Kidney glomerular epithelial cell (primary cell): ENCODE measurements at regions not wholly inside any gene's neighbourhood (a gene's known extent, or its start where the extent isn't known, plus 50 kb on each side); places are given as distances from the start of the nearest gene placed in this dataset.
A peak's percentile ranks its signal among the peaks of the same experiment; 100 is the strongest.
"Not testable (repeated sequence)": the region's sequence is repeated elsewhere in the genome, so short reads cannot be mapped to it uniquely, and the experiment has no call there.

Experiments
- DNase-seq: peaks from one replicate; lab custom pipeline; 2025; lab: John Stamatoyannopoulos, UW

DNA sequence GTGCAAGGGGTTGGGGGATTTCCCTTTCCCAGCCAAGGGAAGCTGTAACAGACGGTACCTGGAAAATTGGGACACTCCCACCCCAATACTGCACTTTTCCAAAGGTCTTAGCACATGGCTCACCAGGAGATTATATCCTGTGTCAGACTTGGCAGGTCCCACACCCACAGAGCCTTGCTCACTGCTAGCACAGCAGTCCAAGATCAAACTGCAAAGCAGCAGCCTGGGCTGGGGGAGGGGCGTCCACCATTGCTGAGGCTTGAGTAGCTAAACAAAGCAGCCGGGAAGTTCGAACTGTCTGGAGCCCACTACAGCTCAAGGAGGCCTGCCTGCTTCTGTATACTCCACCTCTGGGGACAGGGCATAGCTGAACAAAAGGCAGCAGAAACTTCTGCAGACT is 604.2 kb upstream of the SEMA3D start:
- not testable (repeated sequence) for DNase-seq

DNA sequence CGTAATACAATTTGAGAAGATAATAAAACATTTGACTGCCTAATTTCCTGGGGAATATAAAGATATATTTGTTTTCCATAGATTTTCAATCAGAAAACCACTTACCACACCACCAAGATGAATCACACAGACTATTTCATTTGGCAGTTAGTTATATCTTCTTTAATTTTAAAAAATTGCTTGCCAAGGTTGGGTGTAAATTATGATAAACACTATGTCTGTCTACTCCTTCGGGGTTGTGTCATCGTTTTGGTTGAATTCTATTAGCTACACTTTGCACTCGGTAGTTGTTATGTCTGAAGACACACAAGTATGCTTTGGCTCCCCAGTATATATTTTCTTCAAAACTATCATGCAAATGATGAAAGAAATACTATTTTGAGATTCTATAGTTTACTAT is 594.8 kb upstream of the SEMA3D start:
- no peak for DNase-seq

DNA sequence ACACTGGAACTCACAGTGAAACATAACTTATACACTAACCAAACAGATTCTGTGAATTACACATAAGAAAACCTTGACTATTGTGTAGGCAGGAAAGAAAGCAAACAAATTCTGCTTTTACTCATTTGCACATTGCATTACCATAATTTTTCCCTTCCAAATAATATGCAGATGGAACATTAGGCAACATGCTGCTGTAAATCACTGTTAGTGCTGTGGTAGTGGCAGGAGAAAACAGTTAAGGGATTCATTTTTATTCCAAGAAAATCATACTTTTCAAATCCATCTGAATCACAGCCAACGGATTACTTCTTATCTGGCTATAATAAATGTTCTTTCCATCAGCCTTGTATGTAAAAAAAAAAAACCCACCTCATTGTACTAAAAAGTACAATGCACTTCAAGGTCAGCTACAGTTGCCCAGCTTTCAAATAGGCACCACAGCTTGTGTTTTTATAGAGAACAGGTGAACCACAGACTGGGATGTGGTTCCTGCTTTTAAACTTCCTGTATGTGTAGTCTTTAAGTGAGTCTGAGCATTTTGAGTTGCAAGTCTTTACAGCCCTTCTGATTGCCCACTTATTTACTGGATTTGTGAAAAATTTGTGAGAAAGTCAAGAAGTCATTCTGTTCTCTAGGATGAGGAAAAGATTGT is 590.0 kb upstream of the SEMA3D start:
- DNase-seq: no peak

DNA sequence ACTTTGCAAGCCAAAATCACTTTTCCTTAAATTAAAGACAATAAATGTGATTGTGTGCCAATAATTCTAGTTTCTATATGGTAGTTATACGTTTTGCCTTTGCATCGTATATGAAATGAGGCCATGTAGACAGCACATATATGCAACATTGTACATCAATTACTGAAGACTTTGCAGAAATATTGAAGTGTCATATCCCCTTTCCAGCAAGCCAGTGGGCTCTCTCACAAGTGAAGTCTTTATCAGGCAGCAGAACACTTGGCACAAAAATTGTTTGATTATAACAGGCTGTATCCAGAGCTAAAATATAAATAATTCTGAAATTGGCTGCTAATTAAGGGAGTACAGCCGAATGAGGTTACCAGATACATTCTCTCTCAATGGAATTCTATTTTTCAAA is 588.6 kb upstream of the SEMA3D start:
- DNase-seq: no peak

DNA sequence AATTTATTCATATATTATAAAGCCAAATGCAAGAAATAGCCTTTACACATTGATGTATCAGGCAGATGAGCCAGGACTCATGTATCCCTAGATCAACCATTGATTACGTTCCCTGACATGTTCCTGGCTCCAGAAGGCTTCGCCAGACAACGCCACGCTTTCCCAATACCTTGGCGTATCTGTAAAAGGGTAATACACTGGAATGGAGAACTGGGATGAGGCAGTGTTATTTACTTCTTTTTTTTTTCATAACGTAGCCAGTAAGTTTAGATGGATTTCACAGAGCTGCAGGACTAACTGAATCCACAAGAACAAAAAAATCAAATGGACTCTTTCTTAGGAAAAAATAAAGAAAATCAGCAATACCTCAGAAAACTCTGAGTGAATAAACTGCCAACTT is 588.1 kb upstream of the SEMA3D start:
- DNase-seq: no peak

DNA sequence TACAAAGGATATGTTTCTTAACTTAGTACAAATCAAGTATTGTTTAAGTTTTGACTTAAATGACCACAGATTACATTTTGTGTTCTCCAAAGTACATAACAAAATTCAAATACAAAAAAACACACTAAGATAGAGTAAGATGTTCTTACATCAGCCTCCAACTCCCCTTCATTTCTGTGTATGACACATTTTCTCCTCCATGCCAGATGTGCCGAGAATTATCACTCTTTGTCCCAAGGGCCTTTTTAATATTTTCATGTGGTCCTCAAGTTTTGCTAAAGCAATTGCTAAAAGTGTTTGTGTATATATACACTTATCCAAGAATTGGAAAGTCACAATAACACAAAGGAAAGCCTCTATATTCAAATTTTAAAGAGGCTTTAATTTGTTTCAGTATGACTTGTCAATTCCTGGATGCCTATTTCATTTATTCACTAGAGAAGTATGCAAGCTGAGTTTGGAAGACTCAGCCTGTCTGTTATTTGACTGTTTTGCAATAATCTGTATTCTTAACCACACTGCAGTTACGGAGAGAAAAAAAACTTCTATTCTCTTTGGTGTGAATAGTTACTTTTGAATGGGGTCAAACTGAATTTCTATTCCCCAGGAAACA is 586.4 kb upstream of the SEMA3D start:
- peak; percentile 12 for DNase-seq

DNA sequence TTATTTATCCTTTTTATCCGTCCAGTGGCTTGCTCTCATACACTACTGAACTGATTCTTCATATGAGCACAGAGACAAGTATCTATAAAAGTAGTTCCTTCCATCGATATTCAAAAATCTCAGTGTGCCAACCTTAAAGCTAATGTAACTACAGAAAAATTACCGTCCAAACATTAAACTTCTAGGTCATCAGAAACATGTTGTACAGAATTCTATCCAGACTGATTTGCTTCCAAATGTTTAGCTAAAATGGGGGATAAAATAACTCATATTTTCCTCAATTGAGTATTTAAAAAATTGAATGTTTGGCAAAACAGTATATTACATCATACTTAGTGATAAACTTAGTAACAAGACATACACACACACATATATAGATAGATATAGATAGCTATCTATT is 584.7 kb upstream of the SEMA3D start:
- DNase-seq: no peak

DNA sequence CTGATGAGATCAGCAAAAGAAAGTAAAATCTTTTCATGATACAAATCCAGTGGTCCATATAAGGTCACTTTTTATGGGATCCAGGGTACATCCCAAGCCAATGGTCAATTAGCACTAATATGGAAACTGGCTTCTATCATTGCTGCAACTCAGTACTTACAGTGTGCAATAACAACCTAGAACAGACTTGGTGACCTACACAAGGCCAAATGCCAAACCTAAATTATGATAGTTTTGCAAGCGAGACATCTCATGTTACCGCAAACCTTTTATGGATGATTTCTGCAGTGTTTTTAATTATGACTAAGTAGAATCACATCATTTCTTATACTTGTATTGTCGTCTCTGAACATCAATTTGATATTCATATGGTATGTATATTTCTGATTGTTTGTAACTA is 583.5 kb upstream of the SEMA3D start:
- no peak for DNase-seq

DNA sequence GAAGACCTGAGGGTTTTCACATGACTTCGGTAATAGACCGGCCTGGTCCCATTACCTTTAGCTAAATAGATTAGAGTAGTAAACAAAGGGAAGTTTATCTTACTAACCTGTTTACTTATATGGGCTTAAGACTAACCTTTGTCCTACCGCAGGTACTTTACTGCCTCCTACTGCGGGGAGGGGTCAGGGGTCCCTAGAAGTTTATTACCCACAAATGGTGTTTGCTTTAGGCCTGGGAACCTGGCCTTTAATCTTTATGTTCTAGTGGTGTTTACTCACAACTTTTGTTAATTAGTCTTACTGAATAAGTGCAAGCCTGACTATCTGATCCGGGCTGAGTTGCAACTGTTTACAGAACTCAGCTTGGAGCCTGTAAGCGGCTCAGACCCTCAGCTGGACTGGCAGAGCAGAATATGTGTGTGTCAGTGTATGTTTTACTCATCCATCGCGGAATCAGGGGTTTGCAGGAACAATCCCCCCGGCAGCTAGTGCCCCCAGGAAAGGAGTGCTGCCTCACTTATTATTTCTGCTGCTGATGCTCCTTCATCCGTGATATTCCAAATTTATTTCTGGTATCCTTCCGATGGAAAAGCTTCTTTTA is 578.9 kb upstream of the SEMA3D start:
- DNase-seq: no peak

DNA sequence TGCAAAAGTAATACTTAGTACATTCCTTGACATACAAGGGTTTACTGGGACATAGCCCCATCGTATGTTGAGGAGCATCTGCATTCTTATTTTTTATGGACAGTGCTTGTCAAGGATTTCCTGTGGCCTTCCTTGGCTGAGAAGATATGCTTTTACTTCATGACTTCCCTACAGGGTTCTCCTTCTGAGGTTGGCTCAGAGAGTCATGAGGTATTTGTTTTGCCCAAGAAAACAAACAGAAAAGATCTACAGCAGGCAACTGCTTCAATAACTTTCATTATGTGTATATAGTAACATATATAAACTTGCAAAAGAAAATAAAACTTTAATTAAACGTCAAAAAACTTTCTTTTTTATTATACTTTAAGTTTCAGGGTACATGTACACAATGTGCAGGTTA is 577.2 kb upstream of the SEMA3D start:
- no peak for DNase-seq

DNA sequence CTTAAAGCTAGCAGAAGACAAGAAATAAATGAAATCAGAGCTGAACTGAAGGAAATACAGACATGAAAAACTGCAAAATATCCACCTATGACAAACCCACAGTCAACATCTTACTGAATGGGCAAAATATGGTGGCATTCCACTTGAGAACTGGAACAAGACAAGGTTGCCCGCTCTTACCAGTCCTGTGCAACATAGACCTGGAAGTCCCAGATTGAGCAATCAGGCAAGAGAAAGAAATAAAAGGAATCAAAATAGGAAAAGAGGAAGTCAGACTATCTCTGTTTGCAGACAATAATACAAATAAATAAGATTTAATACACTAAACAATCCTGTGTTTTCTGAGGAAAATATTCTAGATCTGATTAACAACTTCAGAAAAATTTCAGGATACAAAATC is 570.5 kb upstream of the SEMA3D start:
- DNase-seq: no peak

DNA sequence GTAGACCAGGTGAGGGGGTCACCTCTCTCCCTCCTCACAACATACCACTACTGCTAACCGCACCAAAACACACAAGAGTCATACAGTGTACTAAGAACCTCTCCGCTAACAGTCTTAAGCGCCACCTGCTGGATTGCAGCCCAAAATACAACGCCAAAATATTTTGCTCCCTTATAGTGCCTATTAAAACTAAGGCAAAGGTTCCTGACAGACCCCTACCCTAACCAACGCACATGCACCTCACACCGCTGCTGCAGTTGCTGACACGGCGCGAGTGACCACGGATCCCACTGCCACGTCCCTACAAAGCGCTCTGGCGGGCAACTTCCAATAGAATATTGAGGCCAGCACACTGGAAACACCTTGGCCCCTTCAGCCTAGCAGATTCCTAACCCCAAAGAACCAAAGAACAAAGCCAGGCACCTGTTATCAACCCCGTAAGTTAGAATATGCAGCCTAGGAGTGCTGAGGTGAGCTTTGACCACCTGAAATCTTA is 563.6 kb upstream of the SEMA3D start:
- no peak for DNase-seq

DNA sequence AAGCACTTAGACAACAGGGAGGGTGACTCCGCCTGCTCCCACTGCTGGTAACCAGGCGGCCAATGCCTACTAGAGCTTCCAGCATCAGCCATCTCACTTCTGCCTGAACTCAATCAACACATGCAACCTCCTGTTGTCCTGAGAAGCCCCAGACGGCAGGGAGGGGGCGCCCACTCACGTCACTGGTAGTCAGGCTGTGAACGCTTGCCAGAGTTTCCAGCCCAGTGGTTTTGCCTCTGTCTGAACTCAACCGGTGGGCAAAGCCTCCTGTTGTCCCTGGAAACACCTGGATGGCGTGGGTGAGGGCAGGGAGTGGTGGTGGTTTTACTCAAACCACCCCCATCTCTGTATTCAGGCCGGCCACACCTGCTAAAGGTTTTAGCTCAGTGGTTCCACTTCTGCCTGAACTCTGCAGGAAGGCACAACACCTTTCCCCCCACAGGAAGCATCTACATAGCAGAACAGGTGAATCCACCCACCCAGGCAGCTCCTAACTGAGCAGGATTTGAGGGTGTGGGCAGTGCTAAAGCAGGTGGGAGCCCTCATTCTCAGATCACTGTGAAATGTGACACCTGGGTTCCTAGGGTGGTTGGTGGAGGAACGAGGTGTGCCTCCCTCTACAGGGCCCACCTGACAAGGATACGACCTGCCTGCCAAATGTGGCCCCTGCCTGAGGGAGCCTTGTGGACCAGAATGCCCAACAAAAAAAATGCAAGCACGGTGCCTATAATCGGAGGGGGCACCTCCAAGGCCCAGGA is 563.0 kb upstream of the SEMA3D start:
- DNase-seq: no peak

DNA sequence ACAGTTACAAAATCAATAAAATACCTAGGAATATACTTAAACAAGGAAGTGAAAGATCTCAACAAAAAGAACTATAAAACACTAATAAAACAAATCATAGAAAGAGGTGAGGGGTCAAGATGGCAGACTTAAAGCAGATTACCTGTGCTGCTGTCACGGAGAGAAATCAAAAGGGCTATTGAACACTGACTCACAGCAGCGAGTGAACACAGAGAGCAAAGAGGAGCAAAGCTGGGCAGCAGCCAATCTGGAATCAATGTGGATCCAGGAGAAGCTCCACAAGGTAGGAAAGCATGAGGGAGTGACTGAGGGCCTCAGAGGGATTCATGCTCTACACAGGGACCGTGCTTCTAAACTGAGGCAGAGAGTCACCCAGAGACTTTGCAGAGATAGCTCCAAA is 562.0 kb upstream of the SEMA3D start:
- no peak for DNase-seq

DNA sequence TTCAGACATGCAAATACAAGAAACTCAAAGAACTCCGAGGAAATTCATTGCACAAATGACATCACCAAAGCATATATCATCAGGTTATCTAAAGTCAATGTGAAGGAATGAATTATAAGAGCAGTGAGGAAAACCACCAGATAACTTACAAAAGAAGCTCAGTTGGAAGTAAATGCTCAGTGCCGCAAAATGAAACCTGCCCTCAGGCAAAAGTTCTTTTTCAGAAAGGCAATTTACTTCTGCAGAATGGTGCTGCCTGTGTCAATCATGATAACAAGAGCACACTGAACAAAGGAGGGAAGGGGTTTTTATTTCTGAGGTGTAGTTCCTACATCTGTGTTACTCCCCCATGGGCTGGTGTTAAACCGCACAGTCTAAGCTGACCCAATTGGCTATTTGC is 550.6 kb upstream of the SEMA3D start:
- no peak for DNase-seq

DNA sequence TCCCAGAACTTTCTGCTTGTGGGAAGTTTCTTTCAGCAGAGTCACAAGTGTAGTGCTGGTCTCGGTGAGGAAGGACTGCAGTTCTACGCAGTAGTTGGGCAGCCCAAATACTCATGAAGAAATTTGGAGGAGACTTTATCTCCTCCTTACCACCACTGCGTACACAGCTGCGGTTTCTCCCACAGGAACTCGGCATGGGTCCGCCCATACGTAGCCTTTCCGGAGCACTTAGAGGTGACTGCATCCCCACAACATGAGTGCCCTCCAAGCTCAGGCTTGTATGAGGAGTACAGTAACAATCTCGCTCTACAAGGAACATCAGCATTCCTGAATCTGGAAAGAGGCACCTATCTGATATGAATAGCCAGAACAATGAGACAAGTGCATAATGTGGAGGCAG is 549.2 kb upstream of the SEMA3D start:
- DNase-seq: no peak

DNA sequence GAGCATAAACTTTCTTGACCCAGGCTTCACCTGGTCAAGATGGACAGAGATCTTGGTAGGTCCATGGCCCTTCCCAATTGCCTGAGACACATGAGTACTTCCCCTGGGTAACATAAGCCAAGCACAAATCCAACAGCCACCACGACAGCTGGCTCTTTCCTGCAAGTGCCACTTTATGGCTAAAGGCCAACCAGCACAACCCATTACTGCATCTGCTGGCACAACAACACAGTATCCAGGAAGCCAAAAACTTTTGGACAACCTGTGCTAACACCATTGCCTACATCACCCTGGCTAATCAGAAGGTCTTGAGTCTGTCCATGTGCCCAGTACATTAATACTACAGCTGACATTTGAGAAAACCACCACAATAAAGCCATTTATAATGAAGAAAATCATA is 548.0 kb upstream of the SEMA3D start:
- DNase-seq: no peak

DNA sequence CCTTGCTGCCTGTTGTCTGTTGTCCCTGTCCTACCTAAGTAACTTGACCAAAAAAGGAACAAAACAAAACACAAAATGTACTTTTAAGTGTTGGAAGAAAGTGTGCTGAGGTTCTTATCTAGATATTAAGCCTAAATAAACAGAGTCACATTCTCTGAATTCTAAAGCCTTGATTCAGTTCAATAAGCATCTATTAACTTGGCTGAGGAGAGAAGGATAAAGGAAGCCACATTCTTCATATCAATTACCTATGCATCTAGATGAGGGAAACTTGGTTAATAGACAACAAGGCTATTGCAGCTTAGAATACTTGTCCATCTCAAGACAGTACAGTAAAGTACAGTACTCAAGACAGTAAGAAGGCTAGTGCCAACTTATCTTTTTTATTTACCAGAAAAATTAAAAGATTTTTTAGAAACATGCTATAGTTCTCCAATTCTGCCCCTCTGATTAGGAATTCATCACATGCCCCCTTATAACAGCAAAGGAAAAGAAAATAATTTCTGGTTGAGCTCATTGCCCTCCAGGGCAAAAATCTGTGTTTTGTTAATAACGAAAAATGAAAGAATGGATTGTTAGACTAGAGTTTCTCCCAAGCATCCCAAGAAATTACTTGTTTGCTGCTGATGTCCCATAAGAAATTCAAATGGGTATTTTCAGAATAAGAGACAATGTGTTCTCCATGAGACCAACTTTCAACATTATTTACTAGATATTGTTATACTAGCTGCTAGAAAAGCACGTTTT is 546.5 kb upstream of the SEMA3D start:
- peak; percentile 83 for DNase-seq

DNA sequence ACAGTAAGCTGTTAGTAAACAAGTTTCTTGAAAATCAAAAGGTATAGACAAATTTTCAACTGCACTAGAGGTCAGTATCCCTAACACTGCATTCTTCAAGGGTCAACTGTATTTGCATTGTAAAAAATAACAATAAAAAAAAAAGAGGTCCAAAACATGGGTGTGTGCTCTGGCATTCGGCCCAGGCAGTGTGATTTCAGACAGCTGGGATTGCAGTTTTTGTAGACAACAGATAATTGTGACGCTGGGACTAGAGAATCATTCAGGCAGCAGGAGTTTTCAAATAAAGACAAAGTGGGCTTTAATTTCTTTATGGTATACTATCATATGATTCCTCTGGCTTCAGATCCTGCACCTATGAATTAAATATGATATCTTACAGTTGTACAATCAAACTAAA is 543.2 kb upstream of the SEMA3D start:
- DNase-seq: no peak

DNA sequence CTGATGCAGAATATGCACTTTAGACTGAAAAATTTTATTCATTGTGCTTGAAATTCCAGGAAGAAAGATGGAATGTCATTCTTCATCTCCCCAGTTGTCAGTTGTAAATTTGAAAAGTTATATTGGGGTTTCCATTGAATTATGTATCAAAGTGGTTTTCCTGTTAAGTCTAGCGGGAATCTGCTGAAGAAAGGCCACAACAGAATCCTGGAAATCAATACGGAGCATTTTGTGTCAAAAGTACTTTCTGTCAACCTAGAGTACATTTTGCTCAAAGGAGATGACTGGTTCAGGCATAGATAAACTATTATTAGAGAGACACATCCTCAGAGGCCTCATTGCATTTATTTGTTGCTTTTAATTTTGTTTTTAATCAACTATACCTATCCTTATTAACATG is 538.2 kb upstream of the SEMA3D start:
- no peak for DNase-seq

DNA sequence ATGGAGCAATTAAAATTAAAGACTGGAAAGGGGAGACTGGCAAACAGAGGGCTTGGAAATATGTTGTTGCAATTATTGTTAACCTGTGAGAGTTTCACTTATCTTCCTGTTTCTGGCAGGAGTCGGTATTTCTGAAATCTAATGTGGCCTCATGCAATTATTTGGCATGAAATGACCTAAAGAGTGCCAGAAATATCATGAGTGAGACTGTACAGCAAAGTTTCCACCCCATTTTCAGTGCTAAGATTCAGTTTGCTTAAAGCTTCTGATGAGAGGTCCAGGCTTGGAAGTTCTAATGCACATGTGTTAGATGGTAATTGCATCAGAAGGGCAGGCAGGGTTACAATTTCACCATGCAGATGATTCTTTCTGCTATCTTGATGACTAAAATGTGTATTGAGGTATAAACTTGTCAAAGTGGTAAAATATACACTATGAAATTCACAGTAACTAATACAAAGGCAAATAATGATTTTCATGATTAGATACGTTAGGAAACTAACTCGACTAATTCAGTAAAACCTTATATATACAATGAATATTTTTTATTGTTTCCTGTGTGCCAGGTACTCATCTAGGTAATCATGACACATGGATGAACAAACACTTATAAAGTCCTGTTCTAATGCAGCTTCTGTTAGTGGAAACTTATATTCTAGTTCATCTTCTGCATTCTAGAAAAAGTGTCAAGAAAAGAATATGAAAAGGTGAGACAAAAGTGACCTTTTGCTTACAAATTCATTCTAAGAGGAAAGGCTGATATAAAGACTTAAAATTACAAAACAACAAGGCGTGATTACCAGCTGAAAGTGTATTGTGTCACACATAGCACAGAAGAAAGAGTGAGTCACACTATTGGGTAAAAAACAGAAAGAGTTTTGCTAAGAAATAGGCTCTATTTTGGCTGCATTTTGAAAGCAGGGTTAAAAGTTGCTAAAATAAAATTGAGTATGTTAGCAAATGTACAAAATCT is 533.4 kb upstream of the SEMA3D start:
- DNase-seq: peak; percentile 55
